ENCODE measurements at regions not wholly inside any gene's neighbourhood (a gene's known extent, or its start where the extent isn't known, plus 50 kb on each side); places are given as distances from the start of the nearest gene placed in this dataset.
A peak's percentile ranks its signal among the peaks of the same experiment; 100 is the strongest.

GRCh38 chr4:152073351-152074087 is 312.7 kb upstream of the GATB start:
- Histone ChIP-seq H3K36me3 (ENCODE audit: control insufficient read depth in 2 of 2, insufficient read depth in 2 of 2, low read length in 1 of 2) (no peaks in the 10 kb centered on the region), H2AFZ (ENCODE audit: control insufficient read depth, low read depth, low read length) (no peak overlapping the region), H3K27me3 (replicated peaks in 1 of 2; ENCODE audit: control insufficient read depth in 2 of 2, insufficient read depth in 2 of 2, low read length in 1 of 2) (no peaks in the 10 kb centered on the region), H4K20me1 (ENCODE audit: control insufficient read depth, insufficient read depth) (no peaks in the 10 kb centered on the region), H3K27ac (ENCODE audit: control insufficient read depth, insufficient read depth) (no peak overlapping the region), H3K9me3 (replicated peaks; ENCODE audit: control insufficient read depth, insufficient read depth, low read length) (no peaks in the 10 kb centered on the region), H3K4me2 (ENCODE audit: control insufficient read depth, insufficient read depth) (no peak overlapping the region), H3K4me1 (ENCODE audit: control insufficient read depth, insufficient read depth, low read length) (no peaks in the 10 kb centered on the region), H3K79me2 (ENCODE audit: control insufficient read depth, insufficient read depth, low read length) (no peaks in the 10 kb centered on the region), H3K9ac (ENCODE audit: control insufficient read depth, insufficient read depth, low read length) (no peak overlapping the region), H3K4me3 (no peak overlapping the region)
- 24% methylated on average over 9 of the region's 9 CpGs for WGBS (ENCODE audit: insufficient coverage, insufficient replicate concordance, low lambda C conversion rate, missing lambda C conversion rate)
- ChIA-PET RAD21 (ENCODE audit: unreplicated experiment) (interaction anchor here (0.7 to 1.0 kb wide), 3 partner anchors 61 to 328 kb away, joined by 3 read pairs; no protein-coding TSS in a partner anchor), CTCF (interaction anchor here (1.2 kb wide), 1 partner anchor 28 kb away, joined by 3 read pairs; no protein-coding TSS in a partner anchor), SMC1A (ENCODE audit: uncharacterized antibody, unreplicated experiment) (interaction anchor here (1.2 to 1.8 kb wide), 6 partner anchors 26 to 234 kb away, joined by 3 to 4 read pairs (median 4); no protein-coding TSS in a partner anchor), POLR2A (interaction anchor here (0.6 kb wide), 3 partner anchors 193 to 332 kb away, joined by 3 to 4 read pairs (median 4); no protein-coding TSS in a partner anchor)
- in situ Hi-C loops (cut with MboI) (no loop called here), intact Hi-C loops (cut with micrococcal nuclease; ENCODE audit: unreplicated experiment) (no loop called here)
- TF ChIP-seq IRF5 (IDR thresholded peaks at IDR 0.05; ENCODE audit: borderline replicate concordance) (no peak), PKNOX1 (IDR thresholded peaks at IDR 0.05) (0 out of 2 replicates have a peak, but pooled peaks have one; percentile 18), SP1 (IDR thresholded peaks at IDR 0.05; ENCODE audit: low read depth, low read length) (no peak), HDGF (IDR thresholded peaks at IDR 0.05) (no peak), RAD51 (IDR thresholded peaks at IDR 0.05) (peak; percentile 67), RAD21 (IDR thresholded peaks at IDR 0.05; ENCODE audit: insufficient read depth, low read depth, low read length) (peak; percentile 37), USF1 (IDR thresholded peaks at IDR 0.05; ENCODE audit: borderline replicate concordance, extremely low read length, insufficient read depth, low read depth, low read length) (peak; percentile 21), NBN (IDR thresholded peaks at IDR 0.05) (no peak), BCL11A (IDR thresholded peaks at IDR 0.05; ENCODE audit: low read depth, low read length) (0 out of 2 replicates have a peak, but pooled peaks have one; percentile 13), RUNX3 (IDR thresholded peaks at IDR 0.05; ENCODE audit: low read length) (no peak), CEBPB (IDR thresholded peaks at IDR 0.05; ENCODE audit: borderline replicate concordance in 1 of 2, low read depth in 2 of 2, low read length in 2 of 2) (peak in 1 of 2 experiments; percentile 60; a peak in 1 of 4 replicates), PML (IDR thresholded peaks at IDR 0.05; ENCODE audit: low read length) (no peak), EED (IDR thresholded peaks at IDR 0.05; ENCODE audit: low read depth) (peak; percentile 63; the same call in 1 of the 2 replicates)
- DNase-seq (ENCODE audit: low read depth, low spot score): no peak
- peak; percentile 54 for ATAC-seq
- BruUV-seq (replicated peaks): no TSS peak
- FAIRE-seq: no peak

Measured in GM12878 (cell line).